Ishikawa (cell line): ENCODE measurements at regions not wholly inside any gene's neighbourhood (a gene's known extent, or its start where the extent isn't known, plus 50 kb on each side); places are given as distances from the start of the nearest gene placed in this dataset.

Experiments used
- CREB1 ChIP-seq: IDR thresholded peaks from 2 replicates; pipeline ENCODE4 v1.6.1; 2012; ENCODE audit warnings: low read depth
- EGR1 ChIP-seq: IDR thresholded peaks from 2 replicates; pipeline ENCODE4 v1.6.1; 2012
- EP300 ChIP-seq: IDR thresholded peaks from 2 replicates; pipeline ENCODE4 v1.6.1; 2012; ENCODE audit warnings: borderline replicate concordance
- FOXM1 ChIP-seq: IDR thresholded peaks from 2 replicates; pipeline ENCODE4 v1.6.1; 2012; ENCODE audit warnings: low read depth, borderline replicate concordance
- NFIC ChIP-seq: IDR thresholded peaks from 2 replicates; pipeline ENCODE4 v1.6.1; 2012
- RAD21 ChIP-seq: IDR thresholded peaks from 2 replicates; pipeline ENCODE4 v1.6.1; 2012; ENCODE audit warnings: low read depth
- REST ChIP-seq: IDR thresholded peaks from 2 replicates; pipeline ENCODE4 v1.6.1; 2012; ENCODE audit warnings: low read depth, mild to moderate bottlenecking
- TEAD4 ChIP-seq: IDR thresholded peaks from 2 replicates; pipeline ENCODE4 v1.6.1; 2012
- YY1 ChIP-seq: IDR thresholded peaks from 2 replicates; pipeline ENCODE4 v1.6.1; 2012; ENCODE audit warnings: low read depth
- TF ChIP-seq, protein P1 (sequence below): IDR thresholded peaks from 2 replicates; pipeline ENCODE4 v1.6.1; 2012

- TF ChIP-seq FOXM1, result no peak
- no peak for TF ChIP-seq TEAD4
- no peak for TF ChIP-seq NFIC
- no peak for TF ChIP-seq YY1
- TF ChIP-seq REST, result no peak
- TF ChIP-seq EGR1, result no peak
- TF ChIP-seq EP300, result no peak
- TF ChIP-seq, protein P1, sequence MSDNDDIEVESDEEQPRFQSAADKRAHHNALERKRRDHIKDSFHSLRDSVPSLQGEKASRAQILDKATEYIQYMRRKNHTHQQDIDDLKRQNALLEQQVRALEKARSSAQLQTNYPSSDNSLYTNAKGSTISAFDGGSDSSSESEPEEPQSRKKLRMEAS, result no peak
- TF ChIP-seq RAD21, result no peak
- no peak for TF ChIP-seq CREB1
Measured at GRCh38 chr16:86898386-86898785, 320.0 kb downstream of the FOXL1 start.
